HL-60 (cell line): ENCODE measurements at regions not wholly inside any gene's neighbourhood (a gene's known extent, or its start where the extent isn't known, plus 50 kb on each side); places are given as distances from the start of the nearest gene placed in this dataset.

Experiments
- DNase-seq, 2 experiments: peaks; one replicate each; pipeline ENCODE4 v3.0.0-alpha.2; 2010 to 2020; ENCODE audit warnings: low read depth in 1 of 2, low spot score in 1 of 2
- H3K27ac ChIP-seq: fragments of 250-450 bp; sonication (Bioruptor Pico); replicated peaks from 2 replicates; pipeline ENCODE4 v1.5.1; 2020; ENCODE audit warnings: mild to moderate bottlenecking, moderate library complexity
- H3K27me3 ChIP-seq: fragments of 250-450 bp; sonication (Bioruptor Pico); 2 replicates; pipeline ENCODE4 v1.5.1; 2021; ENCODE audit warnings: mild to moderate bottlenecking, moderate library complexity; ENCODE audit not compliant: insufficient read depth, poor library complexity, severe bottlenecking
- H3K4me3 ChIP-seq: replicated peaks from 2 replicates; pipeline ENCODE4 v1.5.1; 2011; ENCODE audit warnings: mild to moderate bottlenecking, control low read depth, low read length; ENCODE audit not compliant: insufficient read depth
- CTCF ChIP-seq: IDR thresholded peaks from one replicate; pipeline ENCODE4 v1.5.1; 2011; ENCODE audit warnings: low read length, control low read depth, inconsistent platforms; ENCODE audit not compliant: insufficient read depth
- GABPA ChIP-seq: IDR thresholded peaks from 2 replicates; pipeline ENCODE4 v1.6.1; 2012; ENCODE audit warnings: low read depth
- POLR2AphosphoS5 ChIP-seq: IDR thresholded peaks from 2 replicates; pipeline ENCODE4 v1.6.1; 2012; ENCODE audit warnings: low read depth
- REST ChIP-seq: IDR thresholded peaks from 2 replicates; pipeline ENCODE4 v1.6.1; 2012; ENCODE audit warnings: low read depth; ENCODE audit not compliant: insufficient replicate concordance
- SPI1 ChIP-seq: IDR thresholded peaks from 2 replicates; pipeline ENCODE4 v1.6.1; 2012; ENCODE audit warnings: low read depth, mild to moderate bottlenecking, borderline replicate concordance

- no peak overlapping the region for H3K27ac ChIP-seq
- H3K27me3 ChIP-seq, result no peaks in the 10 kb centered on the region
- TF ChIP-seq POLR2AphosphoS5 (no peak), REST (no peak), CTCF (no peak), GABPA (no peak), SPI1 (no peak)
- DNase-seq, result no peak
- H3K4me3 ChIP-seq, result no peak overlapping the region
These were observed 147.7 kb upstream of the VGLL2 start for GRCh38 chr6:117117652-117118051.

GRCh38 chr6:117118490-117118889 lies 146.9 kb upstream of the VGLL2 start:
- Histone ChIP-seq H3K4me3 (no peak overlapping the region), H3K27ac (no peak overlapping the region), H3K27me3 (no peaks in the 10 kb centered on the region)
- no peak for DNase-seq
- TF ChIP-seq CTCF (no peak), REST (no peak), SPI1 (no peak), POLR2AphosphoS5 (no peak), GABPA (no peak)

- Histone ChIP-seq H3K27me3 (no peaks in the 10 kb centered on the region), H3K4me3 (no peak overlapping the region), H3K27ac (no peak overlapping the region)
- TF ChIP-seq SPI1 (no peak), REST (no peak), CTCF (no peak), GABPA (no peak), POLR2AphosphoS5 (no peak)
- no peak for DNase-seq
These were observed 139.1 kb upstream of the VGLL2 start for GRCh38 chr6:117126213-117126612.
